AG04449 (cell line): ENCODE measurements at regions not wholly inside any gene's neighbourhood (a gene's known extent, or its start where the extent isn't known, plus 50 kb on each side); places are given as distances from the start of the nearest gene placed in this dataset.
"Not testable (repeated sequence)": the region's sequence is repeated elsewhere in the genome, so short reads cannot be mapped to it uniquely, and the experiment has no call there.

ENCODE experiments used
- CTCF ChIA-PET: fragments of 350-600 bp; formaldehyde crosslinking; extraction: SDS; loops from one replicate; lab custom pipeline; 2021; ENCODE audit warnings: antibody characterized with exemption; lab: Yijun Ruan, JAX
- POLR2A ChIA-PET: fragments of 400-600, 350-600 bp; formaldehyde crosslinking; extraction: SDS; loops from one replicate; lab custom pipeline; 2020; ENCODE audit warnings: antibody characterized with exemption, inconsistent platforms; lab: Yijun Ruan, JAX
- DNase-seq: peaks from one replicate; pipeline ENCODE4 v3.0.0-alpha.2; 2010; ENCODE audit warnings: low read depth, low spot score
- H3K4me3 ChIP-seq: 2 replicates; pipeline ENCODE4 v1.5.1; 2011; ENCODE audit warnings: low read depth, mild to moderate bottlenecking, control low read depth, low read length
- CTCF ChIP-seq: IDR thresholded peaks from one replicate; pipeline ENCODE4 v1.5.1; 2011; ENCODE audit warnings: mild to moderate bottlenecking, moderate library complexity, low read length, control low read depth, inconsistent platforms; ENCODE audit not compliant: insufficient read depth; ENCODE audit errors: missing control alignments

GRCh38 chr22:33149611-33150010 lies 91.4 kb upstream of the SYN3 start:
- no peak for TF ChIP-seq CTCF
- CTCF ChIA-PET, result no interaction called here
- POLR2A ChIA-PET, result no interaction called here
- H3K4me3 ChIP-seq, result no peak overlapping the region
- no peak for DNase-seq

DNA sequence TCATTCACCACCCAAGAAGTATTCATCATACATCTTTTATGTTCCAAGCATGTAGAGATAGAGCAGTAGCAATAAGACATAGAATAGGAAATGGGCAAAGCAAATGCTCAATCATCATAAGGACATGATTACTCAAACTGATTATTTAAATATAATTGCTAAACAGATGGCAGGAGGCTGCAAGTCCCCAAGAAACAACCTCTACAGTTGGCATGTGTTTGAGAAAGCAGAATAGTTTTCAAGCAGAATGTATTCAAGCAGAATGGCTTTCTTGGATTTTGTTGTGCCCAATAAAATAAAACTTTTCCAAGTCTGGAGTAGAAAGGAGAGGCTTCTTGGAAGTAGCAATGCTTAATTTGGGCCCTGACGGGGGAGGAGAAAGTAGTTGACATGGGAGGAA lies 86.5 kb upstream of the SYN3 start:
- H3K4me3 ChIP-seq, result no peak overlapping the region
- POLR2A ChIA-PET, result no interaction called here
- DNase-seq, result no peak
- no peak for TF ChIP-seq CTCF
- CTCF ChIA-PET, result no interaction called here

DNA sequence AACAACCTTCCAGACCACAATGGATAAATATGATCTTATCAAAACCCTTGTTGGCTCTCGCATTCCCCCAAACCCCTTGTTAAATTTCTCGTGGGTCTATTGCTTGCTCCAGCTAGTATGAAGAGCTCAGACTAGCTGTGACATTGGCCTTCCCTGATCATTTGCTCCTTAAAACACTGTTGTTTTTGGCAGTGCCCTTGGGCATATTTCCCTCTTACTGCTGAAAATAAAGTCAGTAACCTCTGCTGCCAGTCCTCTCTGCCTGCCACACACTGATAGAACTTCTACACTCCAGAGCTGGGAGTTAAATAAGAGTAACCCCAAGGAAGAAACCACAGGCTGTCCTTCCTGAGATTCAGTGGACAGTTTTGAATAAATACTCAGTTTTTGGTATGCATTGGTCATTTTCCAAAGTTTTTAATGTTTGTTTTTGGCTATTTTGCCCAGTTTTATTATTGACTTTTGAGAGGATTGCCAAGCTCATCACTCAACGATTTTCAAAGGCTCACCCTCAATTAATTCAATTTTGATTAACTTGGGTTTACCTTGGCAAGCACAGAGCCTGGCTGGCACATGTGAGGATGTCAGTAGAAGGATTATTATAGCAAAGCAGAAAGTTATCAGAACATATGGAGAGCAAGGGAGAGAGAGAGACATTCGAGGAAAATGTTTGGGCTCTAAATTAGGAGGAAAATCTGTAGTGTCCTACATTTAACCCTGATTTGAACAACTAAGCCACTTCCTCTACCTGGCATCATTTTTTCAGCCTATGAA lies 84.3 kb upstream of the SYN3 start:
- POLR2A ChIA-PET, result no interaction called here
- CTCF ChIA-PET, result no interaction called here
- DNase-seq, result no peak
- H3K4me3 ChIP-seq, result no peak overlapping the region
- no peak for TF ChIP-seq CTCF

DNA sequence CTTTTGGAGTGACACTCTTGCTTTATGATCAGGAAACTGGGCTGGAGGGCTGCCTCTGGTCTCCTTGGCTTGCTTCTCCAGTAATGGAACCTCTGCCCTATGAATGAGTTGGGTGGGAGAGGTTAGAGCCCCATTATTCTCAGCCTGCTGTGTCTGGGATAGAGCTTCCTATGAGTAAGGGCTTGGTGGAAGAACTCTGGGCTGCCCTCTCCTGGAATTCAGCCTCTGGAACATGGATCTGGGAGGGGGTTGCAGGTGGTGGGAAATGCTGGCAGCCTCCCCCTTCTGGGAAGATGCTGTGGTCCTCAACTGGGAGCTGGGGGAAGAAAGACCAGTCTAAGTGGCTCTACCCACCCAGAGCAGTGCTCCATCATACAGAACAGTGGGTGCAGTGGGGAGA lies 81.8 kb upstream of the SYN3 start:
- TF ChIP-seq CTCF, result no peak
- no peak for DNase-seq
- ChIA-PET POLR2A (no interaction called here), CTCF (no interaction called here)
- no peak overlapping the region for H3K4me3 ChIP-seq

- DNase-seq, CTCF ChIA-PET, POLR2A ChIA-PET, H3K4me3 ChIP-seq: not testable (repeated sequence)
Observed at GRCh38 chr22:33138333-33138732, 80.2 kb upstream of the SYN3 start.

DNA sequence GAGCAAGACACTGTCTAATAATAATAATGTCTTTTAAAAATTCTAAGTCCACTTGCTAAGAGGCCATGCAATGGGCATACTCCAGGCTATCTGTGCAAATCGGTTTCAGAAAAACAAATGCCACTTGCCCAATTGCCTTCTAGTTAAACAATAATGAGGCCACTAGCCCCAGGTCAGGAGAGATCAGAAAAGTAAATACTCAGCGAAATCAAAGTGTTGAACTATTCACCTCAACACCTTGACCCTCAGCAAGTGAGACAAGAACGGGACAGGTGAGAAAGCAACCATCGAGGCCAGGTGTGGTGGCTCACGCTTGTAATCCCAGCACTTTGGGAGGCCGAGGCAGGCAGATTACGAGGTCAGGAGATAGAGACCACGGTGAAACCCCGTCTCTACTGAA lies 72.3 kb upstream of the SYN3 start:
- POLR2A ChIA-PET, result no interaction called here
- no peak for TF ChIP-seq CTCF
- DNase-seq, result no peak
- CTCF ChIA-PET, result no interaction called here
- no peak overlapping the region for H3K4me3 ChIP-seq

- ChIA-PET POLR2A (no interaction called here), CTCF (no interaction called here)
- no peak for TF ChIP-seq CTCF
- no peak overlapping the region for H3K4me3 ChIP-seq
- DNase-seq, result no peak
Observed at GRCh38 chr22:33129621-33130020, 71.4 kb upstream of the SYN3 start.
